OCI-LY7 (cell line): ENCODE measurements at regions not wholly inside any gene's neighbourhood (a gene's known extent, or its start where the extent isn't known, plus 50 kb on each side); places are given as distances from the start of the nearest gene placed in this dataset.

ENCODE experiments used
- BruUV-seq: library from RNA; stranded (reverse); fragments of 400-500 nt; replicated peaks from 2 replicates; lab custom pipeline; 2021; lab: Mats Ljungman, UMichigan
- CTCF ChIA-PET: fragments of 300-600 bp; sonication (Branson Sonifier 250); formaldehyde crosslinking; loops from one replicate; lab custom pipeline; 2022; ENCODE audit warnings: antibody characterized with exemption; ENCODE audit not compliant: unreplicated experiment; lab: Charles Lee
- POLR2A ChIA-PET: fragments of 300-600 bp; sonication (Branson Sonifier 250); formaldehyde crosslinking; loops from one replicate; lab custom pipeline; 2022; ENCODE audit warnings: antibody characterized with exemption; lab: Charles Lee
- DNase-seq: peaks from one replicate; pipeline ENCODE4 v3.0.0-alpha.2; 2015; ENCODE audit warnings: low spot score
- H2AFZ ChIP-seq: fragments of 200-600 bp; sonication (generic), shearing (Covaris generic); 2 replicates; pipeline ENCODE4 v1.6.1; 2014; ENCODE audit warnings: mild to moderate bottlenecking, antibody characterized with exemption, low read length, moderate library complexity
- H3K27ac ChIP-seq: fragments of 200-600 bp; sonication (generic); 2 replicates; pipeline ENCODE4 v1.5.1; 2014; ENCODE audit warnings: mixed run types, low read depth, mild to moderate bottlenecking, moderate library complexity, low read length, inconsistent platforms; ENCODE audit not compliant: poor library complexity, severe bottlenecking
- H3K36me3 ChIP-seq: fragments of 200-600 bp; sonication (generic); 2 replicates; pipeline ENCODE4 v1.6.1; 2014; ENCODE audit warnings: mild to moderate bottlenecking, antibody characterized with exemption, low read length, moderate library complexity, mixed read lengths; ENCODE audit not compliant: insufficient read depth
- H3K4me1 ChIP-seq: fragments of 200-600 bp; sonication (generic); 2 replicates; pipeline ENCODE4 v1.5.1; 2014; ENCODE audit warnings: mild to moderate bottlenecking, low read length; ENCODE audit not compliant: insufficient read depth, poor library complexity, severe bottlenecking
- H3K4me2 ChIP-seq: fragments of 200-600 bp; sonication (generic); 2 replicates; pipeline ENCODE4 v1.6.1; 2014; ENCODE audit warnings: mild to moderate bottlenecking, low read length
- H3K4me3 ChIP-seq: fragments of 200-600 bp; sonication (generic); 2 replicates; pipeline ENCODE4 v1.5.1; 2014; ENCODE audit warnings: mild to moderate bottlenecking, low read depth, low read length; ENCODE audit not compliant: poor library complexity, severe bottlenecking
- H3K79me2 ChIP-seq: fragments of 200-600 bp; sonication (generic); 2 replicates; pipeline ENCODE4 v1.6.1; 2016; ENCODE audit warnings: low read depth, mild to moderate bottlenecking, low read length, moderate library complexity, mixed read lengths; ENCODE audit not compliant: insufficient read depth
- H3K9me2 ChIP-seq: fragments of 200-600 bp; sonication (generic); 2 replicates; pipeline ENCODE4 v1.6.1; 2016; ENCODE audit warnings: mild to moderate bottlenecking, low read length, mixed read lengths; ENCODE audit not compliant: insufficient read depth
- H3K9me3 ChIP-seq: fragments of 200-600 bp; sonication (generic); 2 replicates; pipeline ENCODE4 v1.6.1; 2014; ENCODE audit warnings: mild to moderate bottlenecking, mixed run types, low read length, mixed read lengths
- H4K20me1 ChIP-seq: fragments of 200-600 bp; sonication (generic); 2 replicates; pipeline ENCODE4 v1.6.1; 2014; ENCODE audit warnings: mild to moderate bottlenecking, antibody characterized with exemption, low read length, moderate library complexity, mixed read lengths; ENCODE audit not compliant: insufficient read depth
- EZH2phosphoT487 ChIP-seq: fragments of 200-600 bp; sonication (generic); IDR thresholded peaks from 2 replicates; pipeline ENCODE4 v1.6.1; 2018; ENCODE audit warnings: low read depth, borderline replicate concordance, mild to moderate bottlenecking, mixed run types, antibody characterized with exemption, low read length, moderate library complexity, mixed read lengths
- intact Hi-C: fragments of 100-400 bp; cut with micrococcal nuclease; formaldehyde crosslinking; loops from one replicate; pipeline ENCODE4 v1.10.0; 2022; ENCODE audit not compliant: unreplicated experiment
- TF ChIP-seq, protein P1 (sequence below): fragments of 200-600 bp; sonication (generic); conservative IDR thresholded peaks from 2 replicates; pipeline ENCODE4 v1.5.1; 2014; ENCODE audit warnings: mild to moderate bottlenecking, antibody characterized with exemption, low read length, moderate library complexity, mixed read lengths

DNA sequence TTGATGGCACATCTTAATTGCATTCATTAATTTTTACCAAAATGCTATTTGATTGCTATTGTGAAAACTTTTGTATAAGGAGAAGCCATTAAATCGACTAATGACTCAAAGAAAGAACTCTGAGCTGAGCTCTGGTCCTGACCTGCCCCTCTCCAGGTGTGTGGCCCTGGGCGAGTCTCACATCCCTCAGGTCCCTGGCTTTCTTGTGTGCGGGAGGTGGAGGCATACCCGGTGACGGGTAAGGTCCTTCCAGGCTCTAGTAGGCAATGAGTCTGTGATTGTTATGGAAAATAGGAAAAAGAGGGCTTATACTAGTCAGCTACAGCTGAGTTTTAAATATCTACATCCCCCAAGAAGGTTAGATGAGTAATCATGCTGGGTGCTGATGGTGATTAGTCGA, 248.1 kb downstream of the GATA3 start:
- Histone ChIP-seq H3K4me1 (no peaks in the 10 kb centered on the region), H3K36me3 (no peaks in the 10 kb centered on the region), H3K9me2 (no peaks in the 10 kb centered on the region), H3K4me3 (no peak overlapping the region), H3K9me3 (no peaks in the 10 kb centered on the region), H2AFZ (no peak overlapping the region), H4K20me1 (no peaks in the 10 kb centered on the region), H3K79me2 (no peaks in the 10 kb centered on the region), H3K4me2 (no peak overlapping the region), H3K27ac (no peak overlapping the region)
- intact Hi-C loops: no loop called here
- ChIA-PET POLR2A (interaction anchor here (0.6 kb wide), 1 partner anchor 497 kb away, joined by 3 read pairs; no protein-coding TSS in a partner anchor), CTCF (no interaction called here)
- no TSS peak for BruUV-seq
- no peak for TF ChIP-seq EZH2phosphoT487
- no peak for DNase-seq

DNA sequence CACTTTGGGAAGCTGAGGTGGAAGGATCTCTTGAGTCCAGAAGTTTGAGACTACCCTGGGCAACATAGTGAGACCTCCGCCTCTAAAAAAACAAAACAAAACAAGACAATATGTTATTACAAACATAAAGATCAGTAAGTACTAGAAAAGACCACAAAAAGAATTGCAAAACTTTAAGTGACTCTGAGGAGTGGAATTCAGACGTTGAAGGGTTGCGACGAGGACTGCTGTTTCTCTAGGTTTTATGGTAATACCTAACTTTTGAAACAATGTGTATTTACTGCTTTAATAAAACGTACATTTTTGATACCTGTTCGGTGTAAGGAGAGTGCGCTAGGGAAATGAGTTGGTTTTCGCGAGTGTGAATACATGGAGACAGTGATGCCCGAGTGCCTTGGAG, 250.4 kb downstream of the GATA3 start:
- Histone ChIP-seq H3K79me2 (no peaks in the 10 kb centered on the region), H3K4me1 (no peaks in the 10 kb centered on the region), H4K20me1 (no peaks in the 10 kb centered on the region), H3K27ac (no peak overlapping the region), H3K9me2 (no peaks in the 10 kb centered on the region), H2AFZ (no peak overlapping the region), H3K4me3 (no peak overlapping the region), H3K36me3 (no peaks in the 10 kb centered on the region), H3K9me3 (no peaks in the 10 kb centered on the region), H3K4me2 (no peak overlapping the region)
- ChIA-PET POLR2A (interaction anchor here (0.9 kb wide), 1 partner anchor 17 kb away, joined by 3 read pairs; no protein-coding TSS in a partner anchor), CTCF (no interaction called here)
- intact Hi-C loops: no loop called here
- no peak for TF ChIP-seq EZH2phosphoT487
- TF ChIP-seq, protein P1, sequence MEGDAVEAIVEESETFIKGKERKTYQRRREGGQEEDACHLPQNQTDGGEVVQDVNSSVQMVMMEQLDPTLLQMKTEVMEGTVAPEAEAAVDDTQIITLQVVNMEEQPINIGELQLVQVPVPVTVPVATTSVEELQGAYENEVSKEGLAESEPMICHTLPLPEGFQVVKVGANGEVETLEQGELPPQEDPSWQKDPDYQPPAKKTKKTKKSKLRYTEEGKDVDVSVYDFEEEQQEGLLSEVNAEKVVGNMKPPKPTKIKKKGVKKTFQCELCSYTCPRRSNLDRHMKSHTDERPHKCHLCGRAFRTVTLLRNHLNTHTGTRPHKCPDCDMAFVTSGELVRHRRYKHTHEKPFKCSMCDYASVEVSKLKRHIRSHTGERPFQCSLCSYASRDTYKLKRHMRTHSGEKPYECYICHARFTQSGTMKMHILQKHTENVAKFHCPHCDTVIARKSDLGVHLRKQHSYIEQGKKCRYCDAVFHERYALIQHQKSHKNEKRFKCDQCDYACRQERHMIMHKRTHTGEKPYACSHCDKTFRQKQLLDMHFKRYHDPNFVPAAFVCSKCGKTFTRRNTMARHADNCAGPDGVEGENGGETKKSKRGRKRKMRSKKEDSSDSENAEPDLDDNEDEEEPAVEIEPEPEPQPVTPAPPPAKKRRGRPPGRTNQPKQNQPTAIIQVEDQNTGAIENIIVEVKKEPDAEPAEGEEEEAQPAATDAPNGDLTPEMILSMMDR: no peak
- no TSS peak for BruUV-seq
- DNase-seq: no peak

DNA sequence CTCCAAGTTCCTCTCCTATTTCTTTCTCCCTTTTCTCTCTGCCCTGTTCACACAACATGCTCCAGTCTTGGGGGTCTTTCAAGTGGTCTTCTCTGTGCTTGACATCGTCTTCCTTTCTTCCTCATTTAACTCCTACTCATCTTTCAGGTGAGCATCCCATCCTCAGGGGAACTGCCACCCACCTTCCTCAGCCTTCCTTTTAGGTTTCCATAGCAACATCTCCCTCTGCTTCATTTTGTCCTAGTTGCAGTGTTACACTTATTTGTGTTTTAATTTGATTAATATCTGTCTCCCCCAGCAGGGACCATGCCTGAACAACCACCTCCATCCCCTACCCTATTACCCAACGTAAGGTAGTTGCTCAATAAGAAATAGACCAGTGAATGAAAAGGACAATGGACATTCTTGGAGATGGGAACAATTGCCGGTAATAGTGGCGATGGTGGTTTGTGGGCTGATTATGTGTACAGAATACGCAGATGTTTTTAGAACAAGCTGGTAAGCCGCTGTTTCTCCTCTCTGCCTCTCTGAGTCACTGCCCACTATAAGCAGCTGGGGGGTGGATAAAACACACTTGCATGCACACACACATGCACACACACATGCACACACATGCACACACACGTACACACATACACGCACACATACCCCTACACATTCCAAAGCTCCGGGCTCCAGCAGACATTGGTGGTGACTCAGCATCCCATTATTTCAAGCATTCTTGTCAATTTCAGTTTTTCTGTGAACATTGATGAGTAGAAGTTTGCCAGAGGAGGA, 251.6 kb downstream of the GATA3 start:
- Histone ChIP-seq H3K27ac (no peak overlapping the region), H4K20me1 (no peaks in the 10 kb centered on the region), H3K36me3 (no peaks in the 10 kb centered on the region), H3K4me1 (no peaks in the 10 kb centered on the region), H3K4me2 (no peak overlapping the region), H2AFZ (no peak overlapping the region), H3K79me2 (no peaks in the 10 kb centered on the region), H3K9me3 (no peaks in the 10 kb centered on the region), H3K4me3 (no peak overlapping the region), H3K9me2 (no peaks in the 10 kb centered on the region)
- intact Hi-C loops: no loop called here
- CTCF ChIA-PET: no interaction called here
- no TSS peak for BruUV-seq
- POLR2A ChIA-PET: no interaction called here
- DNase-seq: no peak
- TF ChIP-seq, protein P1: no peak
- TF ChIP-seq EZH2phosphoT487: no peak
